HG02763 (cell line): ENCODE measurements at regions not wholly inside any gene's neighbourhood (a gene's known extent, or its start where the extent isn't known, plus 50 kb on each side); places are given as distances from the start of the nearest gene placed in this dataset.

Experiments
- ATAC-seq: cut with Tn5 transposase; IDR thresholded peaks from one replicate; pipeline ENCODE4 v1.9.1; 2021; ENCODE audit warnings: mild to moderate bottlenecking, moderate library complexity; ENCODE audit not compliant: unreplicated experiment

- ATAC-seq, result no peak
These were observed 129.7 kb upstream of the THBS1 start for GRCh38 chr15:39451121-39451688.

- no peak for ATAC-seq
These were observed 129.0 kb upstream of the THBS1 start for GRCh38 chr15:39451871-39452270.

GRCh38 chr15:39453620-39454019 lies 127.3 kb upstream of the THBS1 start:
- ATAC-seq, result peak; percentile 56

GRCh38 chr15:39454189-39454986 lies 126.5 kb upstream of the THBS1 start:
- no peak for ATAC-seq

GRCh38 chr15:39455471-39455991 lies 125.3 kb upstream of the THBS1 start:
- no peak for ATAC-seq

GRCh38 chr15:39456159-39456558 lies 124.7 kb upstream of the THBS1 start:
- no peak for ATAC-seq

- no peak for ATAC-seq
These were observed 124.1 kb upstream of the THBS1 start for GRCh38 chr15:39456582-39457330.

GRCh38 chr15:39458131-39458530 lies 122.7 kb upstream of the THBS1 start:
- ATAC-seq, result no peak

GRCh38 chr15:39459548-39459947 lies 121.3 kb upstream of the THBS1 start:
- no peak for ATAC-seq

GRCh38 chr15:39460748-39461147 lies 120.1 kb upstream of the THBS1 start:
- no peak for ATAC-seq

GRCh38 chr15:39461536-39462130 lies 119.2 kb upstream of the THBS1 start:
- ATAC-seq, result no peak

- ATAC-seq, result no peak
These were observed 118.2 kb upstream of the THBS1 start for GRCh38 chr15:39462691-39463090.

- ATAC-seq, result no peak
These were observed 114.8 kb upstream of the THBS1 start for GRCh38 chr15:39465843-39466749.

GRCh38 chr15:39466750-39467105 lies 114.2 kb upstream of the THBS1 start:
- ATAC-seq, result no peak

- no peak for ATAC-seq
These were observed 112.5 kb upstream of the THBS1 start for GRCh38 chr15:39468331-39468730.

GRCh38 chr15:39468828-39469227 lies 112.1 kb upstream of the THBS1 start:
- ATAC-seq, result no peak

- no peak for ATAC-seq
These were observed 108.9 kb upstream of the THBS1 start for GRCh38 chr15:39471785-39472574.

GRCh38 chr15:39472621-39473297 lies 108.1 kb upstream of the THBS1 start:
- ATAC-seq, result no peak
